ENCODE measurements at regions not wholly inside any gene's neighbourhood (a gene's known extent, or its start where the extent isn't known, plus 50 kb on each side); places are given as distances from the start of the nearest gene placed in this dataset.
"Not testable (repeated sequence)": the region's sequence is repeated elsewhere in the genome, so short reads cannot be mapped to it uniquely, and the experiment has no call there.

- H3K9me3 ChIP-seq (ENCODE audit: control extremely low read depth in 1 of 3, control insufficient read depth in 2 of 3, insufficient read depth in 1 of 3, low read length in 2 of 3) = peaks cover 0 to 13% (median 0%) of the 10 kb centered on the region in 3 donors
- ATAC-seq (ENCODE audit: low read depth); H3K4me3 Mint-ChIP-seq; DNase-seq; H3K27ac Mint-ChIP-seq; H4K20me1 ChIP-seq (ENCODE audit: control insufficient read depth, insufficient read depth, low read length, poor library complexity, severe bottlenecking); intact Hi-C loops (cut with micrococcal nuclease); H3K4me2 ChIP-seq (replicated peaks; ENCODE audit: low read depth, low read length, poor library complexity, severe bottlenecking); H3K4me1 Mint-ChIP-seq; H3K4me3 ChIP-seq (ENCODE audit: control extremely low read depth in 1 of 5, extremely low read depth in 1 of 5, insufficient read depth in 1 of 5, low read depth in 2 of 5, low read length in 4 of 5); H3K9me3 Mint-ChIP-seq (ENCODE audit: insufficient read depth); H2AFZ ChIP-seq (ENCODE audit: insufficient read depth, low read depth, low read length, poor library complexity, severe bottlenecking); H3K36me3 ChIP-seq (replicated peaks in 1 of 2; ENCODE audit: control extremely low read depth in 1 of 2, control insufficient read depth in 1 of 2, extremely low read depth in 1 of 2, insufficient read depth in 2 of 2, low read length in 1 of 2); H3K27me3 ChIP-seq (replicated peaks in 1 of 4; ENCODE audit: control extremely low read depth in 1 of 4, control insufficient read depth in 3 of 4, insufficient read depth in 4 of 4, low read length in 3 of 4); H3K27ac ChIP-seq (ENCODE audit: low read length in 2 of 2); H3K79me2 ChIP-seq (ENCODE audit: control insufficient read depth, insufficient read depth, low read length); POLR2A ChIA-PET; H3K4me1 ChIP-seq (ENCODE audit: control insufficient read depth in 2 of 2, insufficient read depth in 2 of 2, low read length in 2 of 2); H3K9ac ChIP-seq (ENCODE audit: low read length); CTCF ChIA-PET: not testable (repeated sequence)
- H3K27me3 Mint-ChIP-seq = peaks cover 33% of the 10 kb centered on the region
- WGBS (ENCODE audit: insufficient coverage) = no CpG with 5 or more reads among the region's 3 CpGs
Measured at GRCh38 chr6:152436-152835, 139.9 kb upstream of the DUSP22 start.

- ATAC-seq (ENCODE audit: low read depth); H3K27ac Mint-ChIP-seq; H3K9ac ChIP-seq (ENCODE audit: low read length); CTCF ChIA-PET; H3K79me2 ChIP-seq (ENCODE audit: control insufficient read depth, insufficient read depth, low read length); POLR2A ChIA-PET; H3K4me3 ChIP-seq (ENCODE audit: control extremely low read depth in 1 of 5, extremely low read depth in 1 of 5, insufficient read depth in 1 of 5, low read depth in 2 of 5, low read length in 4 of 5); H3K9me3 ChIP-seq (ENCODE audit: control extremely low read depth in 1 of 3, control insufficient read depth in 2 of 3, insufficient read depth in 1 of 3, low read length in 2 of 3); H3K9me3 Mint-ChIP-seq (ENCODE audit: insufficient read depth); H3K36me3 ChIP-seq (replicated peaks in 1 of 2; ENCODE audit: control extremely low read depth in 1 of 2, control insufficient read depth in 1 of 2, extremely low read depth in 1 of 2, insufficient read depth in 2 of 2, low read length in 1 of 2); H4K20me1 ChIP-seq (ENCODE audit: control insufficient read depth, insufficient read depth, low read length, poor library complexity, severe bottlenecking); H3K27ac ChIP-seq (ENCODE audit: low read length in 2 of 2); intact Hi-C loops (cut with micrococcal nuclease); H3K4me3 Mint-ChIP-seq; H2AFZ ChIP-seq (ENCODE audit: insufficient read depth, low read depth, low read length, poor library complexity, severe bottlenecking); DNase-seq; H3K4me1 Mint-ChIP-seq; H3K4me1 ChIP-seq (ENCODE audit: control insufficient read depth in 2 of 2, insufficient read depth in 2 of 2, low read length in 2 of 2); H3K27me3 ChIP-seq (replicated peaks in 1 of 4; ENCODE audit: control extremely low read depth in 1 of 4, control insufficient read depth in 3 of 4, insufficient read depth in 4 of 4, low read length in 3 of 4); H3K4me2 ChIP-seq (replicated peaks; ENCODE audit: low read depth, low read length, poor library complexity, severe bottlenecking): not testable (repeated sequence)
- no CpG with 5 or more reads among the region's 2 CpGs for WGBS (ENCODE audit: insufficient coverage)
- peaks cover 33% of the 10 kb centered on the region for H3K27me3 Mint-ChIP-seq
Measured at GRCh38 chr6:153026-153425, 139.3 kb upstream of the DUSP22 start.

- H3K27ac ChIP-seq (ENCODE audit: low read length in 2 of 2); H3K27ac Mint-ChIP-seq: not testable (repeated sequence)
Measured at GRCh38 chr6:153867-154266, 138.4 kb upstream of the DUSP22 start.

DNA sequence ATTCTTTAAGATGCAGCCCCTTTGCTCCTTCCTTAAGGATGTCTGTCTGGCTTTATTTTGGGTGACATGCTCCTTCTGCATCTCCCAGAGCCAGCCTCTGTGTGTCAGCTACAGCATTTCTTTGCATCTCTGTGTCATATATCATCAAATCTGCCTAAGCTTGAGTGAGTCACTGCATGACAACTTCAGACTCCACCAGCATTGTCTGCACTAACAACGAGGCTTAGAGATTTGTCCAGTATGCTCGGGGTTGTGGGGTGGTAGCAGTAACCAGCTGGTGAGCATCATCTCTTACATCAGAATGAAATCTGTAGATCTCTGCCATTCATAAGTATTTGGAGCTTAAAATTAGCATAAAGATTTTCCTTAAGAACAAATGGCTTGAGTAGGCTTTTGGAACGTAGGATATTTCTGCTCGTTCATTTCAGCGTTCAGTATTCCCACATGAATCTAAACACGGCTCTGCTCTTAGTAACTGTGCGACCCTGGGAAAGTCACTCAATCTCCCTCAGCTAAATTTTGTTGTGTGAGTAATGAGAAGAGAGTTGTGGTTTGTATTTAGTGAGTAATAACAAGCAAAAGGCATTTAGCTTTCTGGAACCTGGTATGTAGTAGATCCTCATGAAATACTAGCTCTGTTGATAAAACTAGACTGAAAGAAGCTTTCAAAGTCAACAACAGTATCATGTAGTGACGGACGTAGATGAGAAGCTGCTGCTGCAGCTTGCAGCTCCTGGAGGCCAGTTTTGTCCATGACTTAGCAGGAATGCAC is 137.8 kb upstream of the DUSP22 start:
- H3K79me2 ChIP-seq (ENCODE audit: control insufficient read depth, insufficient read depth, low read length); intact Hi-C loops (cut with micrococcal nuclease); H3K4me3 ChIP-seq (ENCODE audit: control extremely low read depth in 1 of 5, extremely low read depth in 1 of 5, insufficient read depth in 1 of 5, low read depth in 2 of 5, low read length in 4 of 5); H2AFZ ChIP-seq (ENCODE audit: insufficient read depth, low read depth, low read length, poor library complexity, severe bottlenecking); H3K9me3 ChIP-seq (ENCODE audit: control extremely low read depth in 1 of 3, control insufficient read depth in 2 of 3, insufficient read depth in 1 of 3, low read length in 2 of 3); H4K20me1 ChIP-seq (ENCODE audit: control insufficient read depth, insufficient read depth, low read length, poor library complexity, severe bottlenecking); H3K4me1 Mint-ChIP-seq; H3K27ac Mint-ChIP-seq; DNase-seq; POLR2A ChIA-PET; H3K9ac ChIP-seq (ENCODE audit: low read length); H3K27me3 ChIP-seq (replicated peaks in 1 of 4; ENCODE audit: control extremely low read depth in 1 of 4, control insufficient read depth in 3 of 4, insufficient read depth in 4 of 4, low read length in 3 of 4); ATAC-seq (ENCODE audit: low read depth); H3K4me2 ChIP-seq (replicated peaks; ENCODE audit: low read depth, low read length, poor library complexity, severe bottlenecking); H3K4me1 ChIP-seq (ENCODE audit: control insufficient read depth in 2 of 2, insufficient read depth in 2 of 2, low read length in 2 of 2); H3K9me3 Mint-ChIP-seq (ENCODE audit: insufficient read depth); H3K36me3 ChIP-seq (replicated peaks in 1 of 2; ENCODE audit: control extremely low read depth in 1 of 2, control insufficient read depth in 1 of 2, extremely low read depth in 1 of 2, insufficient read depth in 2 of 2, low read length in 1 of 2); H3K4me3 Mint-ChIP-seq; H3K27ac ChIP-seq (ENCODE audit: low read length in 2 of 2): not testable (repeated sequence)
- H3K27me3 Mint-ChIP-seq = peaks cover 41% of the 10 kb centered on the region
- CTCF ChIA-PET = interaction anchor here (1.7 kb wide), 1 partner anchor 15 kb away, joined by 3 read pairs; no protein-coding TSS in a partner anchor
- WGBS (ENCODE audit: insufficient coverage) = 73% methylated on average over 4 of the region's 9 CpGs

More at GRCh38 chr6:153867-154266, 138.4 kb upstream of the DUSP22 start:
- CTCF ChIA-PET = interaction anchor here (1.7 kb wide), 1 partner anchor 15 kb away, joined by 3 read pairs; no protein-coding TSS in a partner anchor
- DNase-seq; H3K4me3 ChIP-seq (ENCODE audit: control extremely low read depth in 1 of 5, extremely low read depth in 1 of 5, insufficient read depth in 1 of 5, low read depth in 2 of 5, low read length in 4 of 5); H4K20me1 ChIP-seq (ENCODE audit: control insufficient read depth, insufficient read depth, low read length, poor library complexity, severe bottlenecking); H3K79me2 ChIP-seq (ENCODE audit: control insufficient read depth, insufficient read depth, low read length); H3K9me3 Mint-ChIP-seq (ENCODE audit: insufficient read depth); H2AFZ ChIP-seq (ENCODE audit: insufficient read depth, low read depth, low read length, poor library complexity, severe bottlenecking); H3K9me3 ChIP-seq (ENCODE audit: control extremely low read depth in 1 of 3, control insufficient read depth in 2 of 3, insufficient read depth in 1 of 3, low read length in 2 of 3); H3K27me3 ChIP-seq (replicated peaks in 1 of 4; ENCODE audit: control extremely low read depth in 1 of 4, control insufficient read depth in 3 of 4, insufficient read depth in 4 of 4, low read length in 3 of 4); ATAC-seq (ENCODE audit: low read depth); H3K4me2 ChIP-seq (replicated peaks; ENCODE audit: low read depth, low read length, poor library complexity, severe bottlenecking); H3K4me1 Mint-ChIP-seq; POLR2A ChIA-PET; H3K4me1 ChIP-seq (ENCODE audit: control insufficient read depth in 2 of 2, insufficient read depth in 2 of 2, low read length in 2 of 2); H3K36me3 ChIP-seq (replicated peaks in 1 of 2; ENCODE audit: control extremely low read depth in 1 of 2, control insufficient read depth in 1 of 2, extremely low read depth in 1 of 2, insufficient read depth in 2 of 2, low read length in 1 of 2); intact Hi-C loops (cut with micrococcal nuclease); H3K9ac ChIP-seq (ENCODE audit: low read length); H3K4me3 Mint-ChIP-seq: not testable (repeated sequence)
- 86% methylated on average over 2 of the region's 3 CpGs for WGBS (ENCODE audit: insufficient coverage)
- H3K27me3 Mint-ChIP-seq = peaks cover 39% of the 10 kb centered on the region

All from B cell (primary cell).